ENCODE measurements at regions not wholly inside any gene's neighbourhood (a gene's known extent, or its start where the extent isn't known, plus 50 kb on each side); places are given as distances from the start of the nearest gene placed in this dataset.

GRCh38 chr6:85137865-85138264, 312.0 kb upstream of the NT5E start:
- Histone ChIP-seq H3K79me2 (ENCODE audit: control insufficient read depth, insufficient read depth, low read length) (no peaks in the 10 kb centered on the region), H3K9me3 (replicated peaks; ENCODE audit: control insufficient read depth, insufficient read depth, low read depth, low read length) (no peaks in the 10 kb centered on the region), H3K27me3 (ENCODE audit: control insufficient read depth in 2 of 2, insufficient read depth in 2 of 2, low read length in 2 of 2) (peaks cover 0 to 4% of the 10 kb centered on the region in 2 experiments; a peak in 1 of 5 replicates), H3K9me1 (ENCODE audit: control insufficient read depth, insufficient read depth, low read length) (no peaks in the 10 kb centered on the region), H3K9ac (ENCODE audit: insufficient read depth in 1 of 2, low read depth in 2 of 2, low read length in 2 of 2) (no peak overlapping the region), H3K27ac (ENCODE audit: extremely low read depth, low read depth, low read length) (no peak overlapping the region), H2AFZ (ENCODE audit: low read depth, low read length) (no peak overlapping the region), H3K4me2 (ENCODE audit: insufficient read depth, low read length) (no peak overlapping the region), H3K4me1 (replicated peaks in 1 of 2; ENCODE audit: control insufficient read depth in 2 of 2, insufficient read depth in 2 of 2, low read length in 2 of 2) (no peaks in the 10 kb centered on the region), H3K4me3 (no peak overlapping the region), H4K20me1 (replicated peaks; ENCODE audit: control insufficient read depth, insufficient read depth, low read length) (no peaks in the 10 kb centered on the region), H3K36me3 (ENCODE audit: control insufficient read depth, insufficient read depth, low read length) (no peaks in the 10 kb centered on the region)
- ChIA-PET CTCF (ENCODE audit: low intra/inter-chr PET ratio) (no interaction called here), POLR2A (no interaction called here)
- BruUV-seq (replicated peaks), result no TSS peak
- in situ Hi-C loops (cut with MboI), result no loop called here
- WGBS (ENCODE audit: insufficient coverage, low coverage, missing lambda C conversion rate), result 0% methylated on average over 1 of the region's 1 CpG
- no peak for FAIRE-seq
- ATAC-seq, result no peak
- no peak for DNase-seq (ENCODE audit: extremely low read depth in 1 of 4, low spot score in 3 of 4)
- intact Hi-C loops (cut with micrococcal nuclease), result no loop called here
- TF ChIP-seq CBFA2T3 (IDR thresholded peaks at IDR 0.05) (no peak), KDM2B (CRISPR knock-in tag; IDR thresholded peaks at IDR 0.05) (no peak), ETV6 (IDR thresholded peaks at IDR 0.05; ENCODE audit: borderline replicate concordance in 1 of 2, low read depth in 2 of 2, low read length in 1 of 2) (no peak), ETV6 (CRISPR knock-in tag; IDR thresholded peaks at IDR 0.05; ENCODE audit: borderline replicate concordance) (no peak), HNRNPLL (IDR thresholded peaks at IDR 0.05; ENCODE audit: low read depth, low read length, poor library complexity, severe bottlenecking) (no peak), FOXM1 (IDR thresholded peaks at IDR 0.05; ENCODE audit: low read depth) (no peak), FOXM1 (CRISPR knock-in tag; IDR thresholded peaks at IDR 0.05; ENCODE audit: low read depth) (no peak), POLR2H (tag; IDR thresholded peaks at IDR 0.05; ENCODE audit: low read depth) (no peak), TAF1 (IDR thresholded peaks at IDR 0.05; ENCODE audit: control insufficient read depth, extremely low read depth, insufficient read depth, low read length, severe bottlenecking) (no peak), NUFIP1 (IDR thresholded peaks at IDR 0.05; ENCODE audit: partially characterized antibody) (no peak), ZBTB5 (IDR thresholded peaks at IDR 0.05) (no peak), NR0B1 (IDR thresholded peaks at IDR 0.05; ENCODE audit: partially characterized antibody) (no peak), AFF4 (CRISPR knock-in tag; IDR thresholded peaks at IDR 0.05) (no peak), NFE2 (IDR thresholded peaks at IDR 0.05; ENCODE audit: low read depth) (no peak), TAL1 (IDR thresholded peaks at IDR 0.05) (no peak), HNRNPK (IDR thresholded peaks at IDR 0.05; ENCODE audit: low read depth, low read length, poor library complexity, severe bottlenecking) (no peak)

Data from K562 (cell line).